ENCODE measurements at regions not wholly inside any gene's neighbourhood (a gene's known extent, or its start where the extent isn't known, plus 50 kb on each side); places are given as distances from the start of the nearest gene placed in this dataset.

DNA sequence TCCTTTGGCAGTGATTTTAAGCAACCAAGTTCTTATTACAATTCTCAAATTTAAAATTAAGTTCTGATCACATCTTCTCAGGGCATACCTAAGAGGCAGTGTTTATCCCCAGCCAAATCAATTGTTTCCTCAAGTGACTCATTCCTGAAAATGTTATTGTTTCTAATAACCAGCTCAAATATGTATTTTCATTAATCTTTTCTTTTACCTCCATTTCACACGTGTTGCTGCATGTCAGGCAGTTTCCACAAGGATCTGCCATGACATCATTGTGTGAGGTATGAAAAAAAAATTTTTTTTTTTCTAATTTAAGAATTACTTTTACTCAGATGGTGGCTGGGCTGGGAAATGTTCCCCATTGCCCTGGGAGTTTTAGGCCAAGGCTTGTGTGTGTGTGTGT, 113.0 kb upstream of the NTRK2 start:
- H3K9me3 Mint-ChIP-seq = peaks cover 4% of the 10 kb centered on the region
- Histone ChIP-seq H3K36me3 (ENCODE audit: insufficient read depth, low read length) (no peaks in the 10 kb centered on the region), H3K4me3 (ENCODE audit: low read length) (no peak overlapping the region), H3K27ac (ENCODE audit: low read depth in 1 of 2, low read length in 2 of 2) (no peak overlapping the region), H3K27me3 (ENCODE audit: control insufficient read depth in 1 of 2, insufficient read depth in 2 of 2, low read length in 2 of 2) (peaks cover 0 to 6% of the 10 kb centered on the region in 2 experiments), H3K4me1 (ENCODE audit: insufficient read depth, low read length) (no peaks in the 10 kb centered on the region), H3K9me3 (ENCODE audit: control insufficient read depth in 1 of 2, insufficient read depth in 1 of 2, low read length in 2 of 2) (no peaks in the 10 kb centered on the region)
- ChIA-PET POLR2A (no interaction called here), CTCF (no interaction called here)
- intact Hi-C loops (cut with DNase I, micrococcal nuclease) = no loop called here
- TF ChIP-seq, protein P1, sequence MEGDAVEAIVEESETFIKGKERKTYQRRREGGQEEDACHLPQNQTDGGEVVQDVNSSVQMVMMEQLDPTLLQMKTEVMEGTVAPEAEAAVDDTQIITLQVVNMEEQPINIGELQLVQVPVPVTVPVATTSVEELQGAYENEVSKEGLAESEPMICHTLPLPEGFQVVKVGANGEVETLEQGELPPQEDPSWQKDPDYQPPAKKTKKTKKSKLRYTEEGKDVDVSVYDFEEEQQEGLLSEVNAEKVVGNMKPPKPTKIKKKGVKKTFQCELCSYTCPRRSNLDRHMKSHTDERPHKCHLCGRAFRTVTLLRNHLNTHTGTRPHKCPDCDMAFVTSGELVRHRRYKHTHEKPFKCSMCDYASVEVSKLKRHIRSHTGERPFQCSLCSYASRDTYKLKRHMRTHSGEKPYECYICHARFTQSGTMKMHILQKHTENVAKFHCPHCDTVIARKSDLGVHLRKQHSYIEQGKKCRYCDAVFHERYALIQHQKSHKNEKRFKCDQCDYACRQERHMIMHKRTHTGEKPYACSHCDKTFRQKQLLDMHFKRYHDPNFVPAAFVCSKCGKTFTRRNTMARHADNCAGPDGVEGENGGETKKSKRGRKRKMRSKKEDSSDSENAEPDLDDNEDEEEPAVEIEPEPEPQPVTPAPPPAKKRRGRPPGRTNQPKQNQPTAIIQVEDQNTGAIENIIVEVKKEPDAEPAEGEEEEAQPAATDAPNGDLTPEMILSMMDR (IDR thresholded peaks at IDR 0.05) = no peak
- no peak overlapping the region for H3K4me3 Mint-ChIP-seq
- no peak for DNase-seq
- ATAC-seq (ENCODE audit: poor library complexity) = no peak
- H3K4me1 Mint-ChIP-seq (ENCODE audit: low read depth) = no peaks in the 10 kb centered on the region
- H3K27me3 Mint-ChIP-seq = peaks cover 22% of the 10 kb centered on the region
- no peaks in the 10 kb centered on the region for H3K36me3 Mint-ChIP-seq (ENCODE audit: low read depth)
- H3K27ac Mint-ChIP-seq = no peak overlapping the region

DNA sequence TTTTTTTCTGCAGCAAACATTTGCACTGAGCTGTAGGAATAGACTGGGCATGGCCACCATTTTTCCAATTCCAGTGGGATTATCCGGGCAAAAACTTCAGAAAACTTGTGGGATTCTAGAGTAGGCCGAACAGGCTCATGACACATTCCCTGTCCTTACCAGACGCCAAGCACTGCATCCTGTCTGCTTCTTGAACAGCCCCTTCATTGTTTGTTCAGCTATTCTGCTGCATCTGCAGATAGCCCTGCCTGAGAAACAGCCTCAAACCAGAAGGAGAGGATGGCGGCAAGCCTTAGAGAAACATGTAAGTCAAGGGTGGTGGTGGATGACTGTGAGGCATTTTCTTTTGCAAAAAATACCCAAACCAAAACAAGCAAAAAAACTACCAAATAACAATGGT, 111.8 kb upstream of the NTRK2 start:
- no peaks in the 10 kb centered on the region for H3K4me1 Mint-ChIP-seq (ENCODE audit: low read depth)
- H3K27me3 ChIP-seq (ENCODE audit: control insufficient read depth in 1 of 2, insufficient read depth in 2 of 2, low read length in 2 of 2) = peaks cover 0 to 6% of the 10 kb centered on the region in 2 experiments
- H3K27ac ChIP-seq (ENCODE audit: low read depth in 1 of 2, low read length in 2 of 2) = no peak overlapping the region
- H3K4me3 ChIP-seq (ENCODE audit: low read length) = no peak overlapping the region
- no peaks in the 10 kb centered on the region for H3K36me3 ChIP-seq (ENCODE audit: insufficient read depth, low read length)
- peaks cover 22% of the 10 kb centered on the region for H3K27me3 Mint-ChIP-seq
- H3K4me1 ChIP-seq (ENCODE audit: insufficient read depth, low read length) = no peaks in the 10 kb centered on the region
- H3K4me3 Mint-ChIP-seq = no peak overlapping the region
- no peak for ATAC-seq (ENCODE audit: poor library complexity)
- no peaks in the 10 kb centered on the region for H3K9me3 ChIP-seq (ENCODE audit: control insufficient read depth in 1 of 2, insufficient read depth in 1 of 2, low read length in 2 of 2)
- DNase-seq = no peak
- no peaks in the 10 kb centered on the region for H3K36me3 Mint-ChIP-seq (ENCODE audit: low read depth)
- H3K27ac Mint-ChIP-seq = no peak overlapping the region
- ChIA-PET POLR2A (no interaction called here), CTCF (no interaction called here)
- H3K9me3 Mint-ChIP-seq = no peaks in the 10 kb centered on the region
- intact Hi-C loops (cut with DNase I, micrococcal nuclease) = no loop called here
- TF ChIP-seq, protein P1 (IDR thresholded peaks at IDR 0.05) = no peak

DNA sequence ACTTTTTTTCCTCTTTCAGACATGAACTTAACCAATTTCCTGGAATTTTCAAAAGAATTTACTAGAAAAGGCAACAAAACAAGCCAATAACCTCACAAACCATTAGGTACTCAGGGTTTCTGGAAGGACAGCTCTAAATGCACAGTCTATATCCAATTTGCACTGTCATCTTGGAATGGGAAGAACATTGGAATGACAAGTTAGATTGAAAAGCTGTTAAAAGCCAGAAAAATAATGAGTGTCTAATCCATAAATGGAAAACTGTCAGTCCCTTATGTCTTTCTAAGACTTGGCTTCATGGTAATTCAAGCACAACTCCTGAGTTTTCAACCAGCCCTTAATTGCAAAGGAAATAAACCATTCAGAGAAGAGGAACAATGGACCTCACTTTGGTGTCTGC, 105.8 kb upstream of the NTRK2 start:
- CTCF ChIA-PET = no interaction called here

More for the DNA sequence above, 105.8 kb upstream of the NTRK2 start:
- no peaks in the 10 kb centered on the region for H3K4me1 ChIP-seq (ENCODE audit: insufficient read depth, low read length)
- POLR2A ChIA-PET = no interaction called here
- H3K27me3 ChIP-seq (ENCODE audit: control insufficient read depth in 1 of 2, insufficient read depth in 2 of 2, low read length in 2 of 2) = no peaks in the 10 kb centered on the region
- H3K4me3 ChIP-seq (ENCODE audit: low read length) = no peak overlapping the region
- H3K36me3 Mint-ChIP-seq (ENCODE audit: low read depth) = no peaks in the 10 kb centered on the region
- no peak overlapping the region for H3K4me3 Mint-ChIP-seq
- ATAC-seq (ENCODE audit: poor library complexity) = no peak
- H3K4me1 Mint-ChIP-seq (ENCODE audit: low read depth) = no peaks in the 10 kb centered on the region
- peaks cover 0 to 4% of the 10 kb centered on the region in 2 experiments for H3K9me3 ChIP-seq (ENCODE audit: control insufficient read depth in 1 of 2, insufficient read depth in 1 of 2, low read length in 2 of 2)
- intact Hi-C loops (cut with DNase I, micrococcal nuclease) = no loop called here
- peaks cover 6% of the 10 kb centered on the region for H3K27me3 Mint-ChIP-seq
- no peak for DNase-seq
- TF ChIP-seq, protein P1 (IDR thresholded peaks at IDR 0.05) = no peak
- H3K27ac Mint-ChIP-seq = no peak overlapping the region
- H3K36me3 ChIP-seq (ENCODE audit: insufficient read depth, low read length) = no peaks in the 10 kb centered on the region
- H3K9me3 Mint-ChIP-seq = no peaks in the 10 kb centered on the region
- H3K27ac ChIP-seq (ENCODE audit: low read depth in 1 of 2, low read length in 2 of 2) = no peak overlapping the region

Data from CD4-positive, alpha-beta T cell (primary cell).